ENCODE measurements at regions not wholly inside any gene's neighbourhood (a gene's known extent, or its start where the extent isn't known, plus 50 kb on each side); places are given as distances from the start of the nearest gene placed in this dataset.

GRCh38 chr2:21633466-21633865 is 509.7 kb downstream of the TDRD15 start:
- ATAC-seq (ENCODE audit: low read depth), result no peak
- CTCF ChIA-PET, result interaction anchor here (1.7 kb wide), 1 partner anchor 12 kb away, joined by 4 read pairs; no protein-coding TSS in a partner anchor

More at GRCh38 chr2:21633466-21633865, 509.7 kb downstream of the TDRD15 start:
- no peak overlapping the region for H3K14ac ChIP-seq (replicated peaks; ENCODE audit: low read depth, low read length)
- no peak overlapping the region for H2BK15ac ChIP-seq (ENCODE audit: low read depth, low read length)
- H3K27me3 ChIP-seq (ENCODE audit: control insufficient read depth, insufficient read depth, low read length), result no peaks in the 10 kb centered on the region
- no TSS peak for BruUV-seq (replicated peaks)
- no peak overlapping the region for H3K18ac ChIP-seq (ENCODE audit: low read depth, low read length)
- WGBS, 2 experiments (ENCODE audit: extremely low coverage in 2 of 2, insufficient read length in 1 of 2), result 80% methylated on average over 2 of the region's 6 CpGs; no CpG with 5 or more reads in 1 of the 2 experiments
- no peaks in the 10 kb centered on the region for H4K20me1 ChIP-seq (ENCODE audit: insufficient read depth, low read length)
- no peak overlapping the region for H2BK20ac ChIP-seq (ENCODE audit: low read depth, low read length)
- no peak overlapping the region for H4K5ac ChIP-seq (ENCODE audit: low read depth, low read length)
- H3K4me3 ChIP-seq (ENCODE audit: insufficient read depth, low read depth, low read length), result no peak overlapping the region
- no peak for DNase-seq
- no peaks in the 10 kb centered on the region for H3K79me1 ChIP-seq (ENCODE audit: low read depth in 1 of 2, low read length in 2 of 2)
- intact Hi-C loops (cut with micrococcal nuclease), result no loop called here
- no peaks in the 10 kb centered on the region for H3K36me3 ChIP-seq (ENCODE audit: control insufficient read depth, insufficient read depth, low read length)
- H4K8ac ChIP-seq (ENCODE audit: low read depth in 2 of 2, low read length in 2 of 2), result no peak overlapping the region
- no peaks in the 10 kb centered on the region for H3K4me1 ChIP-seq (ENCODE audit: control insufficient read depth, insufficient read depth, low read length)
- TF ChIP-seq RCOR1 (IDR thresholded peaks at IDR 0.05; ENCODE audit: insufficient replicate concordance, low read length), result no peak
- TF ChIP-seq ELK1 (IDR thresholded peaks at IDR 0.05; ENCODE audit: borderline replicate concordance, low read depth, low read length), result no peak
- no peak for TF ChIP-seq MAZ (IDR thresholded peaks at IDR 0.05; ENCODE audit: borderline replicate concordance, low read depth, low read length)
- TF ChIP-seq CEBPB (IDR thresholded peaks at IDR 0.05; ENCODE audit: low read depth, low read length), result no peak
- TF ChIP-seq BHLHE40 (IDR thresholded peaks at IDR 0.05; ENCODE audit: low read depth, low read length), result no peak
- no peak for TF ChIP-seq FOS (IDR thresholded peaks at IDR 0.05; ENCODE audit: low read depth, low read length)
- no peak for TF ChIP-seq SMC3 (IDR thresholded peaks at IDR 0.05; ENCODE audit: low read depth, low read length)
- no peak for TF ChIP-seq MXI1 (IDR thresholded peaks at IDR 0.05; ENCODE audit: borderline replicate concordance, low read depth, low read length)
- TF ChIP-seq RAD21 (IDR thresholded peaks at IDR 0.05; ENCODE audit: low read length), result no peak
- TF ChIP-seq POLR2A (IDR thresholded peaks at IDR 0.05; ENCODE audit: low read depth, low read length), result no peak
- no peak for TF ChIP-seq CTCF (conservative IDR thresholded peaks at IDR 0.05; ENCODE audit: low read depth, low read length)
- no peak for TF ChIP-seq RFX5 (IDR thresholded peaks at IDR 0.05; ENCODE audit: low read depth, low read length)
- TF ChIP-seq CHD1 (IDR thresholded peaks at IDR 0.05; ENCODE audit: low read depth, low read length), result no peak
- no peak for TF ChIP-seq USF2 (IDR thresholded peaks at IDR 0.05; ENCODE audit: low read depth, low read length)
- TF ChIP-seq MAFK (IDR thresholded peaks at IDR 0.05; ENCODE audit: low read depth, low read length), result no peak
- no peak for TF ChIP-seq NFE2L2 (IDR thresholded peaks at IDR 0.05; ENCODE audit: low read depth, low read length)
- H3K27ac ChIP-seq (ENCODE audit: insufficient read depth, low read length), result no peak overlapping the region
- no peak overlapping the region for H3K4ac ChIP-seq (ENCODE audit: low read depth, low read length)
- H3K9ac ChIP-seq (ENCODE audit: low read depth, low read length), result no peak overlapping the region
- no peaks in the 10 kb centered on the region for H3K9me1 ChIP-seq (ENCODE audit: insufficient read depth, low read length)
- no peaks in the 10 kb centered on the region for H3K9me3 ChIP-seq (ENCODE audit: control insufficient read depth, insufficient read depth, low read length)
- H2AK9ac ChIP-seq (replicated peaks; ENCODE audit: low read depth, low read length, poor library complexity), result no peak overlapping the region
- H2BK5ac ChIP-seq (ENCODE audit: low read depth, low read length, poor library complexity, severe bottlenecking), result no peak overlapping the region
- in situ Hi-C loops (cut with MboI; ENCODE audit: low sequenced_read_pairs), result no loop called here
- H2BK120ac ChIP-seq (ENCODE audit: low read depth, low read length), result no peak overlapping the region
- H3K56ac ChIP-seq (ENCODE audit: extremely low read depth, insufficient read depth, low read length), result no peak overlapping the region
- dilution Hi-C loops (cut with HindIII; ENCODE audit: low sequenced_read_pairs, unreplicated experiment), result no loop called here
- no peak overlapping the region for H2AFZ ChIP-seq (replicated peaks; ENCODE audit: low read length, poor library complexity)
- POLR2A ChIA-PET (ENCODE audit: unreplicated experiment), result no interaction called here
- H3K4me2 ChIP-seq (ENCODE audit: low read depth, low read length), result no peak overlapping the region
- H3K23ac ChIP-seq (ENCODE audit: low read depth, low read length), result no peak overlapping the region
- H2AK5ac ChIP-seq (ENCODE audit: low read depth, low read length), result no peak overlapping the region
- no peak overlapping the region for H4K91ac ChIP-seq (ENCODE audit: insufficient read depth, low read depth, low read length)

All from IMR-90 (cell line).